Activated naive CD4-positive, alpha-beta T cell treated with anti-CD3 and anti-CD28 coated beads for 36 hours (primary cell): ENCODE measurements at regions not wholly inside any gene's neighbourhood (a gene's known extent, or its start where the extent isn't known, plus 50 kb on each side); places are given as distances from the start of the nearest gene placed in this dataset.

Source experiments
- CTCF ChIA-PET: fragments of 350-600 bp; sonication (Branson Sonifier 250); formaldehyde crosslinking; loops from one replicate; lab custom pipeline; 2021; ENCODE audit warnings: antibody characterized with exemption; lab: Charles Lee
- DNase-seq: peaks from one replicate; pipeline ENCODE4 v3.0.0-alpha.2; 2020
- H3K27ac Mint-ChIP-seq: one replicate; pipeline ENCODE4 v1.8.0; 2021; ENCODE audit warnings: mild to moderate bottlenecking, mixed read lengths
- H3K27me3 Mint-ChIP-seq: one replicate; pipeline ENCODE4 v1.8.0; 2021; ENCODE audit warnings: low read depth, mixed read lengths
- H3K36me3 Mint-ChIP-seq: one replicate; pipeline ENCODE4 v1.8.0; 2021; ENCODE audit warnings: low read depth, mixed read lengths
- H3K4me1 Mint-ChIP-seq: one replicate; pipeline ENCODE4 v1.8.0; 2021; ENCODE audit warnings: low read depth, mixed read lengths
- H3K4me3 Mint-ChIP-seq: one replicate; pipeline ENCODE4 v1.8.0; 2021; ENCODE audit warnings: mild to moderate bottlenecking, moderate library complexity, mixed read lengths
- H3K9me3 Mint-ChIP-seq: one replicate; pipeline ENCODE4 v1.8.0; 2021; ENCODE audit warnings: mixed read lengths
- intact Hi-C: fragments of 100-400 bp; cut with micrococcal nuclease; formaldehyde crosslinking; loops from one replicate; pipeline ENCODE4 v1.15.1; 2023

DNA sequence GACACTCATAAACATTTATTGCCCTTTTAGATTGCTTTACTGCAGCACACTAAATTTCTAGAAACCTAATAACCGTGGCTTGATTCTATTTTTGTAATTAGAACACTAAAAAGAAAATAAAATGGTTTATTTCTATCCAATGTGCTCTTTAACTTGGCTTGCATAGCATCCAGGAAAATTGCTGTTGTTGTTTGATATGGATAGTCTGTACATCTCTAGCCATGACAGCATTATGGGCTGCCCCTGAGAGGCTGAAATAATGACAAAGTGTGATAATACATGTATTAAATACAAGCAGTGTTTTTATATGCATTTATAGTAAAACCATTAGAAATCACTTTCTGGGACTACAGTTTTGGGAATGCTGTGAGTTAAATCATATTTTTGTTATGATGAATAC is 472.5 kb downstream of the EPM2A start:
- intact Hi-C loops = no loop called here
- CTCF ChIA-PET = no interaction called here
- Mint-ChIP-seq H3K4me1 (no peaks in the 10 kb centered on the region), H3K9me3 (no peaks in the 10 kb centered on the region), H3K4me3 (no peak overlapping the region), H3K27me3 (peaks cover 3% of the 10 kb centered on the region), H3K36me3 (no peaks in the 10 kb centered on the region), H3K27ac (no peak overlapping the region)
- no peak for DNase-seq

DNA sequence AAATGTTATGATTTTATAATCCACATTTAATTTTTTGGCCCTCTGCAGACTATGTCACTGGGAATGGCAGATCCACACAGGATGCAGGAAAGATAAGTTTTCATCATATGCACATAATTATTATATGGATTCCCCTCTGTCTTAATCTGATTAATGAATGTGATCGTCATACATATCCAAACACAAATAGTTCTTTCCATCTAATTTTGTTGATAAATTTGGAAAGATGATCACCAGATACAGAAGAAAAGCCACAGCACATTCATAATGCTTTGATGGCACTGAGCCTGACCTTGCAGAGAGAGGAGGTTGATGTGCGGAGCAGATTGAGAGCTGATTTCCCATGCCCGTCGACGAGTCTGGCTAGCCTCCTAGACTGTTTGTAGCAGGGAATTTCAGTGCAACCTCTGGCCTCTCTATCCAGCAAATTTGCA is 471.5 kb downstream of the EPM2A start:
- Mint-ChIP-seq H3K4me3 (no peak overlapping the region), H3K27ac (no peak overlapping the region), H3K27me3 (peaks cover 3% of the 10 kb centered on the region), H3K9me3 (no peaks in the 10 kb centered on the region), H3K36me3 (no peaks in the 10 kb centered on the region), H3K4me1 (no peaks in the 10 kb centered on the region)
- CTCF ChIA-PET = no interaction called here
- intact Hi-C loops = no loop called here
- DNase-seq = no peak

DNA sequence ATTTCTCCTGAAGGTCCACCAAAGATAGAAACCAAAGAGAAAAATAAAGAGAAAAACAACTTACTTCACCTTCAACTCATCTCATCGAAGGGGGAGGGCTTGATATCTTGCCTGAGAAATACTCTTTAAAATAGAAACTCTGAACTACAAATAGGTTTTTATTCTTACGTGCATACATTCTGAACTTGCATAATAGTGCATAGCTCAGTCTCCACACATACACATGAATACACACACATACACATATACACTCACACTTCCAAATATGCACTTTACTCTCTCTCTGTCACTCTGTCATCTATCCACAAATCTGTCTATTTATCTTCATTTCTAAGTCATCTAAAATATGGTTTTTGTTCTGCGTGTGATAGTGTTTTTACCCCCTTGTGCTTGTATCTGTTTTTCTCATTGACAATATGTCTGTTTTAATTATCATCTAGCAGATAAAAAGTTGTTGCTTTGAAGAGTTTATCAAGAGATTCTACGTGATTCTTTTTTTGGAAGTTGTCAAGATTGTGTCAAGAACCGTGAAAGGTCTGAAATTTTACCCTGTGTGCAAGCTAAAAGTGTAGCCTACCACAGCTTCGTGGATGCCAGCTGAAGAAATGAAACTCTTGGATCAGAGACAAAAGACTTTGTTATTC is 468.8 kb downstream of the EPM2A start:
- Mint-ChIP-seq H3K4me3 (no peak overlapping the region), H3K27ac (no peak overlapping the region), H3K27me3 (peaks cover 3% of the 10 kb centered on the region), H3K4me1 (no peaks in the 10 kb centered on the region), H3K36me3 (no peaks in the 10 kb centered on the region), H3K9me3 (no peaks in the 10 kb centered on the region)
- intact Hi-C loops = no loop called here
- CTCF ChIA-PET = no interaction called here
- DNase-seq = no peak

DNA sequence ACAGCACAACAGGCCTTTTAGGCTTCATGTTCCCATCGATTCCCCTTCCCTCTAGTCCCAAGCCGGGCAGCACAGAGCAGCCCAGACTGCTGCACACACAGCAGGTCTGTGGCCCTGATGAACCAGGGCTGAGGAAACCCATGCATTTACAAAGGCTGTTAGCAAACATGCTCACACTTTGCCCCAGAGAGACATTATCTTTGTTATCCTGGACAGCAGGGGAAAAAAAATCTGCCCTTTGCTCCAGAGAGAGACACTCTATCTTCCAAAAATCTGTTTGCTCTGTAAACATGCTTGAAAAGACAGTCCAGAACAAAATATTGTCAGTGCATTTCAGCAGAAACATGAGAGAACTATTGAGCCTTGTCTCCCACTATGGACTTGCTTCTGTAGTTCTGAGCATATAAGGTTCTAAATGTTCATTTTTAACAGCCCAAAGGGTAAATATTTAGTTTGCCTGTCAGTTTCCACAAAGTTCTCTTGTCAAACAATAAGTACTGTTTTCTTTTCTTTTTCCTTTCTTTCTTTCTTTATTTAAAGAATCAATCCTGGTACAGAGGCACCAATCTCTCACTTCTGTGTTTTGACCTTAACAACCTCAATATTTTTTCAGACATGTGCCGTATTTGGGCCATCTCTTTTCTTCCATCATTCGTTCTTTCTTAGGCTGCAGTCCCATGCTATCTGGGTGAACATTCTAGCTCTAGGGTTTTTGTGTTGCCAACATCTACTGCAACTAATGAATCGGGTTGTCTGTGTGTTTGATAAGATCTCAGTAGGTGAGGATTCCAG is 468.0 kb downstream of the EPM2A start:
- no peak for DNase-seq
- Mint-ChIP-seq H3K4me3 (no peak overlapping the region), H3K27ac (no peak overlapping the region), H3K4me1 (no peaks in the 10 kb centered on the region), H3K27me3 (peaks cover 3% of the 10 kb centered on the region), H3K36me3 (no peaks in the 10 kb centered on the region), H3K9me3 (no peaks in the 10 kb centered on the region)
- intact Hi-C loops = no loop called here
- CTCF ChIA-PET = no interaction called here

DNA sequence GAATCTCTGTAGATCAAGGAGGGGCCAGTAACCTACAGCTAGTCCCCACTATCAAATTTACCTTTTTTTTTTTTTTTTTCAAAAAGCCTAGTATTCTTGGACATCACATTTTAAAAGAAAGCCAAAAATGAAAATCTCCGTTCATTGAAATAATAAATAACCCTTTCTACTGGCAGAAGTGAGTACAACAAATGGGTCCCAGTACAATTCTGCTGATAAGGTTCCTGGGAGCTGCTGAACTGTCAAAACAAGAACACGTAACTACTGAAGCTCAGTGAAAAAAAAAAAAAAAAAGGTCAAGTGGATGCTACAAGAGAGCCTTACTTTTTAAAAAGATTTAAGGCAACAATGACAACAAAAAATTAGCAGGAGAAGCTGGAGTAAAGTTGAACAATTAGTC is 464.9 kb downstream of the EPM2A start:
- H3K4me3 Mint-ChIP-seq = no peak overlapping the region
- DNase-seq = no peak
- H3K36me3 Mint-ChIP-seq = no peaks in the 10 kb centered on the region
- no peak overlapping the region for H3K27ac Mint-ChIP-seq
- CTCF ChIA-PET = interaction anchor here (0.6 to 0.7 kb wide), 5 partner anchors 10 to 243 kb away, joined by 3 to 4 read pairs (median 3); no protein-coding TSS in a partner anchor
- H3K4me1 Mint-ChIP-seq = no peaks in the 10 kb centered on the region
- intact Hi-C loops = no loop called here
- H3K27me3 Mint-ChIP-seq = peaks cover 5% of the 10 kb centered on the region
- no peaks in the 10 kb centered on the region for H3K9me3 Mint-ChIP-seq

DNA sequence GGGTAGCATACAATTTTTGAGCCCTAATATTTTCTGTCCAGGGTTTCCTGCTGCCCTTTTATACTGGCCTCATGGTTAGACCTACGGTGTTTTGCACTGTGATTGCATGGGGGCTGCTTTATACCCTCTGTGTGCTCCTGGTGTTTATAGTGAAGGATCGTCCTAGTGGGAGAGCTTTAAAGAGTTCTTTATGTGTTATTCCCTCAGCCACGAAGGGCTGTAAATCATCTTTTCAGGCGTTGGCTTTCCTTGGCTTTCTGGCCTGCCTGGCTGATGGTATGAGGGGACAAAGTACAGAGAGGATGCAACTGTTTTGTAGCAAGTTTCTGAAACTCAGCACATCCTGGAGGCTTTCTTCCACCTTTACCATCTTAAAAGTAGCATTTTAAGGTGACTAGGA is 464.3 kb downstream of the EPM2A start:
- Mint-ChIP-seq H3K27me3 (peaks cover 5% of the 10 kb centered on the region), H3K4me3 (no peak overlapping the region), H3K4me1 (no peaks in the 10 kb centered on the region), H3K36me3 (no peaks in the 10 kb centered on the region), H3K27ac (no peak overlapping the region), H3K9me3 (no peaks in the 10 kb centered on the region)
- CTCF ChIA-PET = interaction anchor here (0.6 to 0.7 kb wide), 3 partner anchors 41 to 616 kb away, joined by 4 read pairs; no protein-coding TSS in a partner anchor
- DNase-seq = no peak
- intact Hi-C loops = no loop called here

DNA sequence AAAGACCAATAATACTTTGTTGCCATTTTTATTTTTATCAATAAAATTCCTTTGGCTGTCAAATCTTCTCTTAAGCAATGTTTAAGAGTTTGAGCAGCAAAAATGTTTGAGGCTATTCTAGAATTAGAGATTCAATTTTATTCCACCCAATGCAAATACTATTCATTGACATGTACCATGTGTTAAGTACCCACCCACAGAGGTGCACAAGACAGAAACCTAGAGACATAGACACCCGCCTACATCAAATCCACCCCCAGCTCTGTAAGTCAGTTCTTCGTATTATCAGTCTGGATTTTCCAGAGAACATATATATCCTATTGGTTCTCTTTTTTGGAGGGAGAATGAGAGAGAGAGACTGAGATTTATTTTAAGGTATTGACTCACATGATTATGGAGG is 463.7 kb downstream of the EPM2A start:
- peaks cover 5% of the 10 kb centered on the region for H3K27me3 Mint-ChIP-seq

DNA sequence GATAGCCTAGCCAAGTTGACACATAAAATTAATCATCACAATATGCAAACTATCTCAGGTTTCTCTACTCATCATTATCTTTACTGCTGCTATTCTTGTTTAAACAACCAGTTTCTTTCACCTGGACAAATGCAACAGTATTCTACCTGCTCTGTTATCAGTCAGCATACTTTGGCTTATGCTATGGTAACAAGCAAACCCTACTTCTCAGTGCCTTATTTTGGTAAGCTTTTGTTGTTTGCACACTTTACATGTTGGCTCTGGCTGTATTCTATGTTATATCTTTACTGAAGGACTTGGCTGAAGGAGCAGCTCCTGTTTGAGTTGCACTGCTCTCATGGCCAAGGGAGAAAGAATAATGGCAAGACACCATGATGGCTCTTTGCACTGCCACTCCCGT is 463.1 kb downstream of the EPM2A start:
- DNase-seq = no peak
- Mint-ChIP-seq H3K9me3 (no peaks in the 10 kb centered on the region), H3K4me3 (no peak overlapping the region), H3K27ac (no peak overlapping the region), H3K36me3 (no peaks in the 10 kb centered on the region), H3K4me1 (no peaks in the 10 kb centered on the region), H3K27me3 (peaks cover 2% of the 10 kb centered on the region)
- intact Hi-C loops = no loop called here
- CTCF ChIA-PET = no interaction called here

More for the DNA sequence above, 463.7 kb downstream of the EPM2A start:
- H3K4me3 Mint-ChIP-seq = no peak overlapping the region
- intact Hi-C loops = no loop called here
- CTCF ChIA-PET = interaction anchor here (0.6 kb wide), 1 partner anchor 616 kb away, joined by 4 read pairs; no protein-coding TSS in a partner anchor
- H3K36me3 Mint-ChIP-seq = no peaks in the 10 kb centered on the region
- no peaks in the 10 kb centered on the region for H3K4me1 Mint-ChIP-seq
- H3K9me3 Mint-ChIP-seq = no peaks in the 10 kb centered on the region
- no peak overlapping the region for H3K27ac Mint-ChIP-seq
- DNase-seq = no peak

DNA sequence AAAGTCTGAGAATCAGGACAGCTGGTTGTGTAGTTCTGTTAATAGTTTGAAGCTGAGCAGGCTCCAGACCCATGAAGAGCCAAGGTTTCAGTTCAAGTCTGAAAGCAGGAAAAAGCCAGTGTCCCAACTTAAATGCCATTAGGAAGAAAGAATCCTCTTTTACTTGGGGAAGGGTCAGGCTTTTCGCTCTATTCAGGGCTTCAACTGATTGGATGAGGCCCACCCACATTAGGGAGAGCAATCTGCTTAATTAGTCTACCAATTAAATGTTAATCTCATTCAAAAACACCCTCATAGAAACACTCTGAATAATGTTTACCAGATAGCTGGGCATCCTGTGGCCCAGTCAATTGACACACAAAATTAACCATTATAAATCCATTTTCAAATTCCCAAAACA is 462.2 kb downstream of the EPM2A start:
- H3K27me3 Mint-ChIP-seq = peaks cover 2% of the 10 kb centered on the region
- no peak for DNase-seq
- no peaks in the 10 kb centered on the region for H3K36me3 Mint-ChIP-seq
- CTCF ChIA-PET = no interaction called here
- H3K4me3 Mint-ChIP-seq = no peak overlapping the region
- H3K4me1 Mint-ChIP-seq = no peaks in the 10 kb centered on the region
- intact Hi-C loops = no loop called here
- no peak overlapping the region for H3K27ac Mint-ChIP-seq
- H3K9me3 Mint-ChIP-seq = no peaks in the 10 kb centered on the region

DNA sequence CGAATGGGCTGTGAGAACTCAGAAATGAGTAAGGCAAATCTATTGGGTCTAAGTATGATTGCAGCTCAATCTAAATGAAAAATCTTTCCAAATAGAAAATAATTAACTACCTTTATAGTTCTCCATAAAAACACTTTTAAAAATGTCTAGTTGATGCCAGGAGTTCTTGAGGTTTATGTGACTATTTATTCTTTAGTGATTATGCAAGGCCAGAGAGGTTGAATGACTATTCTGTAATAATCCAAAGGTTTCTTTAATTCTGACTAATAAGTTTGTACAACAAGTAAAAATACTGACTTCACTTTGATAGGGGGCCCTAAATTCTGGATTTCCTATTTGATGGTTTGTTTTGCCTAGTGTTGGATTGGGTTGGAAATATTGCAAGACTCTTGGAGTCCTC is 461.2 kb downstream of the EPM2A start:
- DNase-seq = no peak
- H3K27ac Mint-ChIP-seq = no peak overlapping the region
- H3K4me1 Mint-ChIP-seq = no peaks in the 10 kb centered on the region
- no peak overlapping the region for H3K4me3 Mint-ChIP-seq
- intact Hi-C loops = no loop called here
- CTCF ChIA-PET = no interaction called here
- no peaks in the 10 kb centered on the region for H3K36me3 Mint-ChIP-seq
- no peaks in the 10 kb centered on the region for H3K9me3 Mint-ChIP-seq
- H3K27me3 Mint-ChIP-seq = peaks cover 2% of the 10 kb centered on the region

DNA sequence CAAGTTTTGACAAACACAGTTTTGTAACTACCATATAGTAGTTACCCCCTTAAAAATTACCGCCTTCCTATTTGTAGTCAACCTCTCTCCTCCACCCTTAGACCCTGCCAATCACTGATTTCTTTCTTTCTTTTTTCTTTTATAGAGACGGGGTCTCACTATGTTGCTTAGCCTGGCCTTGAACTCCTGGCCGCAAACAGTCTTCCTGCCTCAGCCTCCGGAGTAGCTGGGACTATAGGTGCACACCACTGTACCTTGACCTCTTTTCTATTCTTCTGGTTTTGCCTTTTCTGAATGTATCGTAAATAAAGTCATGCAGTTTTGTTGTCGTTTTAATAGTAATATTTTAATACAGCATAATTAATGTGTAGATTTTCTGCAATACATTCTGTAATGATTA is 460.3 kb downstream of the EPM2A start:
- peaks cover 2% of the 10 kb centered on the region for H3K27me3 Mint-ChIP-seq
- no peaks in the 10 kb centered on the region for H3K4me1 Mint-ChIP-seq
- no peak overlapping the region for H3K27ac Mint-ChIP-seq
- no peak overlapping the region for H3K4me3 Mint-ChIP-seq
- no peaks in the 10 kb centered on the region for H3K9me3 Mint-ChIP-seq
- intact Hi-C loops = no loop called here
- DNase-seq = no peak
- CTCF ChIA-PET = no interaction called here
- H3K36me3 Mint-ChIP-seq = no peaks in the 10 kb centered on the region

DNA sequence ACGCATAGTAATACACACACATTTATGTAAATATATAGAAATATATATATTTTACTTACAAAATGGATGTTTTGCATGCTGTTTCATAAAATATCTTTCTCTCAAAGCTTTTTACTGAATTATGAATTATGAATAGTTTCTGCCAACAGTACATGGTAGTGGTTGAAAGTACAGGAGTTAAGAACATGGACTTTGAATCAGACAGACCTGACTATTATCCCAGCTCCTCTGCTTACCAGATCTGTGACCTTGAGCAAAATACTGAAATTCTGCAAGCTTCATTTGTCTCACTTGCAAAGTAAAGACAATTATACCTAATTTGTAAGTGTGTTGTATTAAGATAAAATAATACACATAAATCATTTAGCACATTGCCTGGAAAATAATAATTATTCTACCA is 459.5 kb downstream of the EPM2A start:
- intact Hi-C loops = no loop called here
- CTCF ChIA-PET = interaction anchor here (0.7 kb wide), 1 partner anchor 36 kb away, joined by 3 read pairs; no protein-coding TSS in a partner anchor
- DNase-seq = no peak
- Mint-ChIP-seq H3K4me3 (no peak overlapping the region), H3K27me3 (peaks cover 2% of the 10 kb centered on the region), H3K4me1 (no peaks in the 10 kb centered on the region), H3K9me3 (no peaks in the 10 kb centered on the region), H3K27ac (no peak overlapping the region), H3K36me3 (no peaks in the 10 kb centered on the region)

DNA sequence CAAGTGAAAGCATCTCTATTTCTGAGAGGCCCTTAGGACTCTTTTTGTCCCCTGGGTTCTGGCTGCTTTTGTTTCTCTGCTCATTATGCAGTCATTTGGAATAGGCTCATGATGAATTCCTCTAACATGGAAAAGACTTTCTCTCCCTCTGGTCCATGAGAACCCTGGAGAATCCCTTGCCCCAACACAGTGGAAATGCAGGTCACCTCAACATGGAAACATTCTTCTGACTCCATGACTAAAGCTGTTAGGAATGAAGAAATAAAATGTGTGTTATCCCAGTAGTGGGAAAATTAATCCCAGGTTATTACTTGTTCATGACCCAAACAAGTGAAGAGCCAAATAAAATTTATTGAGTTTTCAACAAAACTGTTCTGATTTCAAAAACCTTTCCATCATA is 458.6 kb downstream of the EPM2A start:
- H3K4me1 Mint-ChIP-seq = no peaks in the 10 kb centered on the region
- no peaks in the 10 kb centered on the region for H3K9me3 Mint-ChIP-seq
- intact Hi-C loops = no loop called here
- H3K27me3 Mint-ChIP-seq = peaks cover 2% of the 10 kb centered on the region
- no peak overlapping the region for H3K27ac Mint-ChIP-seq
- no peaks in the 10 kb centered on the region for H3K36me3 Mint-ChIP-seq
- no peak overlapping the region for H3K4me3 Mint-ChIP-seq
- CTCF ChIA-PET = no interaction called here
- DNase-seq = no peak
